Activated B cell treated with CpG ODN at 0.5 μM for 24 hours (primary cell): ENCODE measurements at regions not wholly inside any gene's neighbourhood (a gene's known extent, or its start where the extent isn't known, plus 50 kb on each side); places are given as distances from the start of the nearest gene placed in this dataset.

Experiments
- ATAC-seq: fragments of 200-7000 bp; cut with Tn5 transposase; one replicate; pipeline ENCODE4 v1.10.0; 2021; ENCODE audit warnings: low read depth, mild to moderate bottlenecking, moderate library complexity
- CTCF ChIA-PET: fragments of 350-600 bp; sonication (Branson Sonifier 250); formaldehyde crosslinking; loops from one replicate; lab custom pipeline; 2021; ENCODE audit warnings: antibody characterized with exemption; lab: Charles Lee
- POLR2A ChIA-PET: fragments of 350-600 bp; sonication (Branson Sonifier 250); formaldehyde crosslinking; loops from one replicate; lab custom pipeline; 2021; ENCODE audit warnings: antibody characterized with exemption; lab: Charles Lee
- DNase-seq: peaks from one replicate; pipeline ENCODE4 v3.0.0; 2022
- H3K27ac Mint-ChIP-seq: one replicate; pipeline ENCODE4 v1.8.0; 2020; ENCODE audit warnings: mixed read lengths
- H3K27me3 Mint-ChIP-seq: one replicate; pipeline ENCODE4 v1.8.0; 2021; ENCODE audit warnings: mixed read lengths
- H3K36me3 Mint-ChIP-seq: one replicate; pipeline ENCODE4 v1.8.0; 2021; ENCODE audit warnings: low read depth, mixed read lengths
- H3K4me1 Mint-ChIP-seq: one replicate; pipeline ENCODE4 v1.8.0; 2021; ENCODE audit warnings: mixed read lengths
- H3K4me3 Mint-ChIP-seq: one replicate; pipeline ENCODE4 v1.8.0; 2020; ENCODE audit warnings: mild to moderate bottlenecking, mixed read lengths
- H3K9me3 Mint-ChIP-seq: one replicate; pipeline ENCODE4 v1.8.0; 2020; ENCODE audit warnings: mixed read lengths
- intact Hi-C: fragments of 100-400 bp; cut with micrococcal nuclease; formaldehyde crosslinking; loops from one replicate; pipeline ENCODE4 v1.15.1; 2024
- TF ChIP-seq, protein P1 (sequence below): fragments of 200-600 bp; IDR thresholded peaks from one replicate; pipeline ENCODE4 v1.8.0; 2022; ENCODE audit warnings: antibody characterized with exemption, mild to moderate bottlenecking

DNA sequence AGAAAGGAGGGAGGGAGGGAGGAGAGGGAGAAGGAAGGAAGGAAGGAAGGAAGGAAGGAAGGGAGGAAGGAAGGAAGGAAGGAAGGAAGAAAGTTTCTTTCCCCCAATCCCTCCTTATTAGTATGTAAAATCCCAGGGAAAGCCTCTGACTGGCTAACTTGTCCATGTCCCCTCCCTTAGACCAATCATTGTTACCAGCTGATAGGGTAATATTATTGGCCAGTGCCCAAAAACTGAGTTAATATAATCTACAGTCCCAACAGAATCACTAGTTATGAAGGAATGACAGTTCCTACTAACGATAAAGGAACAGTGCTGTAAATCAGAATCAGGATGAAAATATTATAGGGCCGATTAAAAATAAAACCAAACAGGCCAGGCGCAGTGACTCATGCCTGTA, 53.6 kb upstream of the CCNG1 start:
- DNase-seq (no peak), ATAC-seq (no peak)
- H3K9me3 Mint-ChIP-seq, result peaks cover 6% of the 10 kb centered on the region

DNA sequence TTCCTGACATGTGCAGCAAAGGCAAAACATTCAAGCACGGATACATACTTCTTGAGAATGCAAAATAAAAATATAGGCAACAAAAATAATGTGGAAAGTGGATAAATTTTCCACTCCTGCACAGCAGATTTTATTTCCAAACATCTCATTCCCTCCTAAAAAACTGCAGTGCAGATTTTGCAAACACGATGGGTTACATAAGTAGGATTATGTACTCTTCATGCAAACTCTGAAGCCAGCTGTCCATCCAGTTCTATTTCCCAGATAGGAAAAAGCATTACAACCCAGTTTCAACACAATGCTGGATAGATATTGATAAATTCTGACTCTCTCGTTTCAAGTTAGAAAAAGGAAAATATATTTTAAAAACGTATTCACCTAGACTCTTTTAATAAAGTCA, 52.7 kb upstream of the CCNG1 start:
- Mint-ChIP-seq H3K36me3 (no peaks in the 10 kb centered on the region), H3K27ac (no peak overlapping the region), H3K27me3 (peaks cover 3% of the 10 kb centered on the region), H3K9me3 (peaks cover 9% of the 10 kb centered on the region), H3K4me3 (no peak overlapping the region), H3K4me1 (no peaks in the 10 kb centered on the region)
- ChIA-PET CTCF (no interaction called here), POLR2A (no interaction called here)
- ATAC-seq (no peak), DNase-seq (no peak)
- intact Hi-C loops, result no loop called here
- TF ChIP-seq, protein P1, sequence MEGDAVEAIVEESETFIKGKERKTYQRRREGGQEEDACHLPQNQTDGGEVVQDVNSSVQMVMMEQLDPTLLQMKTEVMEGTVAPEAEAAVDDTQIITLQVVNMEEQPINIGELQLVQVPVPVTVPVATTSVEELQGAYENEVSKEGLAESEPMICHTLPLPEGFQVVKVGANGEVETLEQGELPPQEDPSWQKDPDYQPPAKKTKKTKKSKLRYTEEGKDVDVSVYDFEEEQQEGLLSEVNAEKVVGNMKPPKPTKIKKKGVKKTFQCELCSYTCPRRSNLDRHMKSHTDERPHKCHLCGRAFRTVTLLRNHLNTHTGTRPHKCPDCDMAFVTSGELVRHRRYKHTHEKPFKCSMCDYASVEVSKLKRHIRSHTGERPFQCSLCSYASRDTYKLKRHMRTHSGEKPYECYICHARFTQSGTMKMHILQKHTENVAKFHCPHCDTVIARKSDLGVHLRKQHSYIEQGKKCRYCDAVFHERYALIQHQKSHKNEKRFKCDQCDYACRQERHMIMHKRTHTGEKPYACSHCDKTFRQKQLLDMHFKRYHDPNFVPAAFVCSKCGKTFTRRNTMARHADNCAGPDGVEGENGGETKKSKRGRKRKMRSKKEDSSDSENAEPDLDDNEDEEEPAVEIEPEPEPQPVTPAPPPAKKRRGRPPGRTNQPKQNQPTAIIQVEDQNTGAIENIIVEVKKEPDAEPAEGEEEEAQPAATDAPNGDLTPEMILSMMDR, result no peak

More for the DNA sequence above, 53.6 kb upstream of the CCNG1 start:
- Mint-ChIP-seq H3K4me3 (no peak overlapping the region), H3K27ac (no peak overlapping the region), H3K4me1 (no peaks in the 10 kb centered on the region), H3K27me3 (peaks cover 3% of the 10 kb centered on the region), H3K36me3 (no peaks in the 10 kb centered on the region)
- intact Hi-C loops, result no loop called here
- TF ChIP-seq, protein P1, result no peak
- ChIA-PET POLR2A (no interaction called here), CTCF (no interaction called here)

DNA sequence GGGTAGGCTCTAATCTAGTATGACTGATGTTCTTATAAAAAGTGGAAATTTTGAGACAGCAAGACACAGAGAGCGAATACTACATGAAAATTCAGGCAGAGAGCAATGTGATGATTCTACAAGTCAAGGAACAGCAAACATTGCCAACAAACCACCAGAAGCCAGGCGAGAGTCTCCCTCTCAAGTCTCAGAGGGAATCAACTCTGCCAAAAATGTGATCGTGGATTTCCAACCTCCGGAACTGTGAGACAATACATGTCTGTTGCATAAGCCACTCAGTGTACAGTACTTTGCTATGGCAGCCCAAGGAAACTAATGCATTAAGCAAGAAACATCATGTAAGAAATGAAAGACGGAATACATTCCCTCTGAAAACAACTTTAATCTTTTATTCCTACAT, 52.1 kb upstream of the CCNG1 start:
- POLR2A ChIA-PET, result no interaction called here
- H3K9me3 Mint-ChIP-seq, result peaks cover 10% of the 10 kb centered on the region
- TF ChIP-seq, protein P1, result no peak
- H3K27me3 Mint-ChIP-seq, result peaks cover 4% of the 10 kb centered on the region
- no peak overlapping the region for H3K27ac Mint-ChIP-seq
- CTCF ChIA-PET, result no interaction called here
- intact Hi-C loops, result no loop called here
- DNase-seq (no peak), ATAC-seq (no peak)
- no peaks in the 10 kb centered on the region for H3K4me1 Mint-ChIP-seq
- H3K4me3 Mint-ChIP-seq, result no peak overlapping the region
- H3K36me3 Mint-ChIP-seq, result no peaks in the 10 kb centered on the region

DNA sequence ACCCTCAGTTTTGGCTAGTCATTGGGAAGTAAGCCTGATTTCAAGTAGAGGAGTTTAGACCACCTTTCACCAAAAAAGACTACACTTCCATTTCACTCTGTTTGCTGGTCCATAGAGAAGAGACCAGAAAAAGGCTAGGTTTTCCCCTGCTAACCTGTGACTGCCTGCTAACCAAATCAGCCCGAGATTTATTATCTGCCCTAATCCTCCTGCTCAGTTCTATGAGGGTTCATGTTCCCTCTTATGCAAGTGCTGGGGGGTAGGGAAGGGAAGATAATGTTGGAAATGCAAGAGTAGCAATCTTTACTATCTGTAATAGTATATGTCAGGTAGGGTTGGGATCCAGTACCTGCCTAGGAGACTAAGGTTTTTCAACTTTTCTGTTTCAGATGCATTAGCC, 51.6 kb upstream of the CCNG1 start:
- intact Hi-C loops, result no loop called here
- CTCF ChIA-PET, result no interaction called here
- ATAC-seq, result no peak

DNA sequence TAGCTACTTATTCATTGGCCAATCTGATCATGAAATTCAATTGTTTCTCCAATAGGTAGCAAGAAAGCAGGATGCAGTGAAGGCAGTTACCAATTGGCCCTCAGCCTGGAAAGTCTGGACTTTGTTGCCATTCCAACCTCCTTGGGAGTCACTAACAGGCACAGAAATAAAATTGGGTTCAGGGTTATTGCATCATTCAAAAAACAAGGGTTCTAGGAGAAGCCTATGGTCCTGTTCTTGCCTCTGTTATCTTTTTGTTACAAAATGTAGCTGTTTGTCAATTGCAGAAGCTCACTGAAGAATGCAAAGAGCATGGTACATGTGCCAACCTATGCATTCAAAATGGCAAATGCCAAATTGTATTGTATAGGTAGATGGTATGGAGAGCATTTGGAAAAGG, 51.0 kb upstream of the CCNG1 start:
- DNase-seq, result no peak
- POLR2A ChIA-PET, result no interaction called here
- intact Hi-C loops, result no loop called here
- CTCF ChIA-PET, result no interaction called here
- TF ChIP-seq, protein P1, result no peak
- H3K27me3 Mint-ChIP-seq, result peaks cover 9% of the 10 kb centered on the region
- peaks cover 13% of the 10 kb centered on the region for H3K9me3 Mint-ChIP-seq
- no peaks in the 10 kb centered on the region for H3K4me1 Mint-ChIP-seq
- no peak overlapping the region for H3K4me3 Mint-ChIP-seq
- H3K27ac Mint-ChIP-seq, result no peak overlapping the region
- ATAC-seq, result no peak
- H3K36me3 Mint-ChIP-seq, result no peaks in the 10 kb centered on the region

More for the DNA sequence above, 51.6 kb upstream of the CCNG1 start:
- POLR2A ChIA-PET, result no interaction called here
- Mint-ChIP-seq H3K4me1 (no peaks in the 10 kb centered on the region), H3K36me3 (no peaks in the 10 kb centered on the region), H3K9me3 (peaks cover 13% of the 10 kb centered on the region), H3K27me3 (peaks cover 7% of the 10 kb centered on the region), H3K27ac (no peak overlapping the region), H3K4me3 (no peak overlapping the region)
- TF ChIP-seq, protein P1, result no peak
- no peak for DNase-seq
